ENCODE measurements at regions not wholly inside any gene's neighbourhood (a gene's known extent, or its start where the extent isn't known, plus 50 kb on each side); places are given as distances from the start of the nearest gene placed in this dataset.

GRCh38 chr9:73446306-73446705 is 294.6 kb downstream of the ANXA1 start:
- in situ Hi-C loops (cut with MboI; ENCODE audit: low sequenced_read_pairs): no loop called here

- in situ Hi-C loops (cut with MboI; ENCODE audit: low sequenced_read_pairs): no loop called here
These were observed 299.3 kb downstream of the ANXA1 start for GRCh38 chr9:73451003-73451402.

GRCh38 chr9:73459817-73460216 is 308.2 kb downstream of the ANXA1 start:
- in situ Hi-C loops (cut with MboI; ENCODE audit: low sequenced_read_pairs): no loop called here

GRCh38 chr9:73468716-73469115 is 317.1 kb downstream of the ANXA1 start:
- in situ Hi-C loops (cut with MboI; ENCODE audit: low sequenced_read_pairs): no loop called here

DNA sequence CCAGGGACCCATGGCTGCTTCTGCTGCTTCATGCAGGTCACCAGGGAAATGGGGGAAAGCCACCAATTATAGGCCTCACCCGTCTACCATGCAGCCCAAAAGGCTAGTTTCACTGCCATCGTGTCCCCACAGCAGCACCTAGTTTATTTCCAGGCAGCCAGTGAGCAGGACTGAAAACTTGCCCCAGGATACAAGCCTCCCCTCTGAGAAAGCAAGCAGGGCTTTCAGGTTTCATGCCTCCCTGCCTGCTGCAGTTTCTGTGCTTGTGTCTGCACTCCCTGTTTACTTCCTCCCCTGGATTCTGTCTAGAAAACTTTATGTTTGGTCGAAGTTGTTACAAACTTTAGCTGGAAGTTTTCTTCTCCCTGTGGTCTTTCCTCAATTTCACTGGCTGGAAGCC is 319.1 kb downstream of the ANXA1 start:
- in situ Hi-C loops (cut with MboI; ENCODE audit: low sequenced_read_pairs): no loop called here

GRCh38 chr9:73474002-73474600 is 322.4 kb downstream of the ANXA1 start:
- in situ Hi-C loops (cut with MboI; ENCODE audit: low sequenced_read_pairs): no loop called here

DNA sequence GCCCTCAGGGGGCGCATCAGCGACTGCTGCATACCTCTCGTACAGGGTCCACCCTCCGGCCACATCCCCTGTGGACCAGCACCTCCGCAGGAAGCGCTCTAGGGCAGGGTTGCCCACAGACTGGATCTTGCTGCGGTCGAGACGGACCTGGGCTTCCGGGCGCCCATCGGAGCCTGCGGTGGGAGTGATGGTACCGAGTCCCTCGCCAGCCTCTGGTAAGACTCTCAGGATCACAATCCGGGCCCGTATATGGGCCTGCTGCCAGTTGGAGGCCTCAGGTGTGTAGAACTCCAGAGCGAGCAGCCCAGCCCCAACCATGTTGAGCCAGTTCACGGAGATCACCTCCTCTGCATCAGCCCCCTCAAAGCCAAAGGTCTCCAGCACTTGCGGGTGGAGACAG is 323.0 kb downstream of the ANXA1 start:
- in situ Hi-C loops (cut with MboI; ENCODE audit: low sequenced_read_pairs): no loop called here

DNA sequence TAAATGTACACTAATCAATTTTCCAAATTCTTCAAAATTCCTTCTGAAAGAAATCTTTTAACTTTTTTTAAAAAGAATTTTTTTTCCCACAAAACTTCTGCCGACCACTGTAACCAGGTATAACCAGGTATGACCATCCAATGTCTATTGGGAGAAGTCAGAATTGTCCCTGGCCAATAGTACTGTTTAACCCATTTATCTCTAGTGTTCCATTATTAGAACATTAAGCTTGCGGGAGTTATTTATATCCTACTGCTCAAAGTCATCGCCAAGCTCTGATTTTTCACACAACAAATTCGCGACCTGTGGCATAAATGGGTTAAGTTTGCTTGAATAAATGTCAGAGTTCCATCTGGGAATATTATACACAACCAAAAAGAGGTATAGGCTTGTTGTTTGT is 343.2 kb downstream of the ANXA1 start:
- in situ Hi-C loops (cut with MboI; ENCODE audit: low sequenced_read_pairs): no loop called here

DNA sequence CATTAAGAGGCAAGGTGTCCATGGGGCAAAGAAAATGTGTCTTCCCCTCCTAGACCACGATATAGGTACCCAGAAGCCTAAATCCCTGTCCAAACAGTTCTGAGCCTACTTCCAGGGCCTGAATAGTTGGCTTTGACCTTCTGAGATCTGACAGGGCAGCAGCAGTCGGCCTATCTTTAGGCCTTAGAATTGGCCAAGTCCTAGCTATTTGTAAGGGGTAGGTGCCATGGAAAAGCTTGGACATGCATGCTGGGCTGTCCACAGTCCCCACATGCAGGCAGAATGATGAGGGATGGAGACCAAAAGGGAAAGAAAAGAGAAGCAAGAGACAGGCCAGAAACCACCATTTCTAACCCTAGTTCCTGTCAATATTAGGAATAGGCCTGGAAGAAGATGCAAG is 346.1 kb downstream of the ANXA1 start:
- in situ Hi-C loops (cut with MboI; ENCODE audit: low sequenced_read_pairs): no loop called here

DNA sequence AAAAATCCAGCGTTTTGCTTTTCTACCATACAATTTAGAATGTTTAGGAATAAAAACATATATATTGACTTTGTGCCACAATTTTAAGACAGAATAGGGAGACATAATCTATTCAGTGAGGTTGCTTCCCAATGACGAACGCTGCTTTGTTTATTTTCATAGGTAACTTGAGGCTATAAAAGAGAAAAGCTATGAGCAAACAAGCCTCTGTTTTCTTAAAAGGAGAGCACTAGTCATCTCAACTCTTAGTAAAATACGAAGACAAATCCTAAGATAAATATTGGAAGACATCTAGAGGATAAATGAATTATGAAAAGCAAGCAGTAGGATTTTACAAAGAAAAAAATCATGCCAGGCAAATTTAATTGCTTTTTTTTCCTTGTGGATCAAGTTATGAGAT is 363.6 kb downstream of the ANXA1 start:
- in situ Hi-C loops (cut with MboI; ENCODE audit: low sequenced_read_pairs): no loop called here

DNA sequence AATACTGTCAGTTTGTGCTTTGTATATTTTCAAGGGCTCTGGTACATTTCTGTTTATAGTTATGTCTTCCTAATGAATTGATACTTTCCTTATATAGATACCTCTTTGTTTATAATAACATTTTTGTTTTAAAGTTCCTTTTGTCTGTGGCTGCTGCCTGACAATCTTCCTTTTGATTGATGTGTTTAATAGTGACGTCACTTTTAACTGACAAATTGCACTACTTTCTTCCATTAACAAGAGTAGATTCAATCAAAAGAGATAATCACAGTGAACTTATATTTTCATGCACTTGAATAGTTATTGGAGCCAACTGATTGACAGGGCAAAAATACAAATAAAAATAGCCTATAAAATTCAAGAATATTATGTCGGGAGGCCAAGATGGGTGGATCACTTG is 371.7 kb downstream of the ANXA1 start:
- in situ Hi-C loops (cut with MboI; ENCODE audit: low sequenced_read_pairs): no loop called here

GRCh38 chr9:73525350-73525749 is 373.7 kb downstream of the ANXA1 start:
- in situ Hi-C loops (cut with MboI; ENCODE audit: low sequenced_read_pairs): no loop called here

- in situ Hi-C loops (cut with MboI; ENCODE audit: low sequenced_read_pairs): no loop called here
These were observed 375.9 kb downstream of the ANXA1 start for GRCh38 chr9:73527521-73527920.

GRCh38 chr9:73528926-73529325 is 377.3 kb downstream of the ANXA1 start:
- in situ Hi-C loops (cut with MboI; ENCODE audit: low sequenced_read_pairs): no loop called here

GRCh38 chr9:73529666-73530065 is 378.0 kb downstream of the ANXA1 start:
- in situ Hi-C loops (cut with MboI; ENCODE audit: low sequenced_read_pairs): no loop called here

- in situ Hi-C loops (cut with MboI; ENCODE audit: low sequenced_read_pairs): no loop called here
These were observed 379.4 kb downstream of the ANXA1 start for GRCh38 chr9:73531051-73531532.

- in situ Hi-C loops (cut with MboI; ENCODE audit: low sequenced_read_pairs): no loop called here
These were observed 380.0 kb downstream of the ANXA1 start for GRCh38 chr9:73531658-73532057.

- in situ Hi-C loops (cut with MboI; ENCODE audit: low sequenced_read_pairs): no loop called here
These were observed 381.3 kb downstream of the ANXA1 start for GRCh38 chr9:73532985-73533384.

GRCh38 chr9:73536403-73536802 is 384.7 kb downstream of the ANXA1 start:
- in situ Hi-C loops (cut with MboI; ENCODE audit: low sequenced_read_pairs): no loop called here

- in situ Hi-C loops (cut with MboI; ENCODE audit: low sequenced_read_pairs): no loop called here
These were observed 385.9 kb downstream of the ANXA1 start for GRCh38 chr9:73537561-73537960.

DNA sequence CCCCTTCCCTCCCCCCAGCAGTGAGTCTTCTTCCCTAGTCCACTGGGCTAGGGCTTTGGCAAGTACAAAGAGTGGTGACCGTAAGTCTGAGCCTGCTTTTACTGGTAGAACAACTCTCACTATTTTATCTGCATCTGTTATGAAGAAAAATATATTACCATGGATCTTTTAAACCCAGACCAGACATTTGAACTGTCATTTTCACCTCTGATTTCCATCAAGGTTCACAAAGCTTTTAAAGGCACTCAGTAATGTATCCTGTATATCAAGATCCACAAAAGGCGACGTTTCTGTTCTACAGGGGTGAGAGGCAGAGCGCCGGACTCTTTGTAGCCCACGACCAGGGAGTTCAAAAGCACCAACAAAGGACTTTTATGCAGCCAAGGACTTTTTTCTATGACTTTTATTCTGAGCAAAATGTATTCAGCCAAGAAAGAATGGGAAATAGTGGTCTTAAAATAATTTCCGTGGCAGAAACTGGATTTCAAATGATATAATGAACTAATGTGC is 388.3 kb downstream of the ANXA1 start:
- in situ Hi-C loops (cut with MboI; ENCODE audit: low sequenced_read_pairs): no loop called here

DNA sequence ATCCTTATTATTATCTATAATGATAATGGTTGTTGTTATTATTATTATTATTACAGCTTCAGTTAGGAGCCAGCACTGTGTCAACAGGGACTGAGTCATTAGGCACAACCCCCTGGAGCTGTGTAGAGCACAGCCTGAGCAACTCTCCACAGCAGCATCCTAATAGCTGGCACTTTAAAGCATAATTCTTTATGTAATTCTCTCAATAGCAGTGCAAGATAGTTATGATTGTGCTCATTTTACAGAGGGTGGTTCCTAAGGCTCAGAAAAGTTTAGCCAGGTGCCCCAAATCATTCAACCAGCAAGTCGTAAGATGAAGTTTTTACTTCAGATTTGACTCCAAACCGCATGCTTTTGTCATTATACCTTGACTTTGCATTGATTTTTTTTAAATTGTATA is 390.3 kb downstream of the ANXA1 start:
- in situ Hi-C loops (cut with MboI; ENCODE audit: low sequenced_read_pairs): no loop called here

- in situ Hi-C loops (cut with MboI; ENCODE audit: low sequenced_read_pairs): no loop called here
These were observed 392.1 kb downstream of the ANXA1 start for GRCh38 chr9:73543727-73544126.
